ENCODE measurements at regions not wholly inside any gene's neighbourhood (a gene's known extent, or its start where the extent isn't known, plus 50 kb on each side); places are given as distances from the start of the nearest gene placed in this dataset.

DNA sequence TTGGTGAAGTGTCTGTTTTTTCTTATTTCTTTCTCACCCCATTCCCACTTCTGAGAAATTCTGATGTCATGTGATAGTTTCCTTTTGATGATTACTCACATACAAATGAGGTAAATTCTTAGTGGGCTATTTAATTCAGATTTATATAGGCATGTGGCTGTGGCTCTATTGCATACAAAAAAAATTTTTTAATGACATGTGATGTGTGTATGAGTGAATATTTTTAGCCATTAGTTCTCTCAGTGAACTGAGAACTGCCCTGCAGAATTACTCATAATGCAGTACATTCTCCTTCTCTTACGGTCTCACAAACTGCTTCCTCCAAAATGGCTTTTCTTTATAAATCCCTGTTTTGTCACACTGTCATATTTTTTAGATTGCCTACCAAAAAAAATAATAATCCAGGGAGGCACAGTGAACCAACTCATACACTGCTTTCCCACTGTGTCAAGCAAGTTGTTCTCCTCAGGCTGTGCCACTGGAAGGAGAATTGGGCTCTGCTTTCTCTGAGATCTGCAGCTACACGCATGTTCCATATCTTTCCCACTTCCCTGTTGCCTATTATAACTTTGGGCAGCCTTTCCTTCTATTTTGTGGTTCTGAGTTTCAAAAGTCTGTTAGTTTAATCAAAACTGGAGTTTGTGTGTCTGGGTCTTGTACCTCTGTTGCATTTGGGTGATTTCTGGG lies 415.7 kb upstream of the THBS1 start:
- TF ChIP-seq POLR2A (IDR thresholded peaks at IDR 0.05; ENCODE audit: low read depth, low read length) (no peak), POLR2AphosphoS5 (IDR thresholded peaks at IDR 0.05; ENCODE audit: low read depth, low read length) (no peak), TAF1 (IDR thresholded peaks at IDR 0.05; ENCODE audit: low read depth, low read length) (no peak)
